ENCODE measurements at regions not wholly inside any gene's neighbourhood (a gene's known extent, or its start where the extent isn't known, plus 50 kb on each side); places are given as distances from the start of the nearest gene placed in this dataset.

GRCh38 chr22:44586351-44586990, 88.4 kb upstream of the RTL6 start:
- Histone ChIP-seq H3K9me3 (ENCODE audit: low read depth, low read length) (no peaks in the 10 kb centered on the region), H3K9ac (ENCODE audit: insufficient read length) (no peak overlapping the region), H3K4me3 (no peak overlapping the region), H3K27ac (no peak overlapping the region), H3K36me3 (ENCODE audit: insufficient read depth, low read length) (no peaks in the 10 kb centered on the region)
- TF ChIP-seq FOXP2 (optimal IDR thresholded peaks at IDR 0.05; ENCODE audit: control extremely low read depth, extremely low read length, insufficient read depth), result no peak
- TF ChIP-seq POLR2AphosphoS5 (IDR thresholded peaks at IDR 0.05; ENCODE audit: borderline replicate concordance, low read depth, low read length), result no peak
- no peak for TF ChIP-seq EZH2 (IDR thresholded peaks at IDR 0.05)
- no peak for DNase-seq (ENCODE audit: low read depth, low spot score)

GRCh38 chr22:44585559-44586350, 87.7 kb upstream of the RTL6 start:
- Histone ChIP-seq H3K36me3 (ENCODE audit: insufficient read depth, low read length) (no peaks in the 10 kb centered on the region), H3K4me3 (no peak overlapping the region), H3K9ac (ENCODE audit: insufficient read length) (no peak overlapping the region), H3K27ac (no peak overlapping the region), H3K9me3 (ENCODE audit: low read depth, low read length) (no peaks in the 10 kb centered on the region)
- no peak for DNase-seq (ENCODE audit: low read depth, low spot score)
- no peak for TF ChIP-seq FOXP2 (optimal IDR thresholded peaks at IDR 0.05; ENCODE audit: control extremely low read depth, extremely low read length, insufficient read depth)
- TF ChIP-seq POLR2AphosphoS5 (IDR thresholded peaks at IDR 0.05; ENCODE audit: borderline replicate concordance, low read depth, low read length), result no peak
- TF ChIP-seq EZH2 (IDR thresholded peaks at IDR 0.05), result no peak

GRCh38 chr22:44584256-44584902, 86.3 kb upstream of the RTL6 start:
- no peak overlapping the region for H3K9ac ChIP-seq (ENCODE audit: insufficient read length)
- DNase-seq (ENCODE audit: low read depth, low spot score), result no peak
- H3K27ac ChIP-seq, result no peak overlapping the region
- H3K4me3 ChIP-seq, result no peak overlapping the region
- H3K9me3 ChIP-seq (ENCODE audit: low read depth, low read length), result no peaks in the 10 kb centered on the region
- no peaks in the 10 kb centered on the region for H3K36me3 ChIP-seq (ENCODE audit: insufficient read depth, low read length)
- TF ChIP-seq FOXP2 (optimal IDR thresholded peaks at IDR 0.05; ENCODE audit: control extremely low read depth, extremely low read length, insufficient read depth) (no peak), POLR2AphosphoS5 (IDR thresholded peaks at IDR 0.05; ENCODE audit: borderline replicate concordance, low read depth, low read length) (no peak), EZH2 (IDR thresholded peaks at IDR 0.05) (no peak)

- TF ChIP-seq POLR2AphosphoS5 (IDR thresholded peaks at IDR 0.05; ENCODE audit: borderline replicate concordance, low read depth, low read length), result no peak
- no peak for TF ChIP-seq FOXP2 (optimal IDR thresholded peaks at IDR 0.05; ENCODE audit: control extremely low read depth, extremely low read length, insufficient read depth)
- DNase-seq (ENCODE audit: low read depth, low spot score), result no peak
- no peak overlapping the region for H3K27ac ChIP-seq
- no peak overlapping the region for H3K4me3 ChIP-seq
- no peaks in the 10 kb centered on the region for H3K36me3 ChIP-seq (ENCODE audit: insufficient read depth, low read length)
- no peak overlapping the region for H3K9ac ChIP-seq (ENCODE audit: insufficient read length)
- H3K9me3 ChIP-seq (ENCODE audit: low read depth, low read length), result no peaks in the 10 kb centered on the region
These were observed 85.8 kb upstream of the RTL6 start for GRCh38 chr22:44583854-44584253.

- H3K36me3 ChIP-seq (ENCODE audit: insufficient read depth, low read length), result no peaks in the 10 kb centered on the region
- no peak for DNase-seq (ENCODE audit: low read depth, low spot score)
- TF ChIP-seq POLR2AphosphoS5 (IDR thresholded peaks at IDR 0.05; ENCODE audit: borderline replicate concordance, low read depth, low read length), result no peak
- TF ChIP-seq FOXP2 (optimal IDR thresholded peaks at IDR 0.05; ENCODE audit: control extremely low read depth, extremely low read length, insufficient read depth), result no peak
- no peak for TF ChIP-seq EZH2 (IDR thresholded peaks at IDR 0.05)
- no peaks in the 10 kb centered on the region for H3K9me3 ChIP-seq (ENCODE audit: low read depth, low read length)
- H3K27ac ChIP-seq, result no peak overlapping the region
- H3K9ac ChIP-seq (ENCODE audit: insufficient read length), result no peak overlapping the region
- H3K4me3 ChIP-seq, result no peak overlapping the region
These were observed 85.2 kb upstream of the RTL6 start for GRCh38 chr22:44583061-44583760.

GRCh38 chr22:44582016-44582415, 84.0 kb upstream of the RTL6 start:
- no peak overlapping the region for H3K27ac ChIP-seq

GRCh38 chr22:44581096-44581435, 83.0 kb upstream of the RTL6 start:
- no peaks in the 10 kb centered on the region for H3K36me3 ChIP-seq (ENCODE audit: insufficient read depth, low read length)
- H3K27ac ChIP-seq, result no peak overlapping the region
- no peak overlapping the region for H3K9ac ChIP-seq (ENCODE audit: insufficient read length)
- H3K4me3 ChIP-seq, result no peak overlapping the region
- TF ChIP-seq EZH2 (IDR thresholded peaks at IDR 0.05) (no peak), POLR2AphosphoS5 (IDR thresholded peaks at IDR 0.05; ENCODE audit: borderline replicate concordance, low read depth, low read length) (no peak), FOXP2 (optimal IDR thresholded peaks at IDR 0.05; ENCODE audit: control extremely low read depth, extremely low read length, insufficient read depth) (no peak)
- DNase-seq (ENCODE audit: low read depth, low spot score), result no peak
- no peaks in the 10 kb centered on the region for H3K9me3 ChIP-seq (ENCODE audit: low read depth, low read length)

More at GRCh38 chr22:44582016-44582415, 84.0 kb upstream of the RTL6 start:
- H3K36me3 ChIP-seq (ENCODE audit: insufficient read depth, low read length), result no peaks in the 10 kb centered on the region
- H3K9me3 ChIP-seq (ENCODE audit: low read depth, low read length), result no peaks in the 10 kb centered on the region
- no peak overlapping the region for H3K9ac ChIP-seq (ENCODE audit: insufficient read length)
- TF ChIP-seq POLR2AphosphoS5 (IDR thresholded peaks at IDR 0.05; ENCODE audit: borderline replicate concordance, low read depth, low read length) (no peak), FOXP2 (optimal IDR thresholded peaks at IDR 0.05; ENCODE audit: control extremely low read depth, extremely low read length, insufficient read depth) (no peak), EZH2 (IDR thresholded peaks at IDR 0.05) (no peak)
- H3K4me3 ChIP-seq, result no peak overlapping the region
- no peak for DNase-seq (ENCODE audit: low read depth, low spot score)
